WTC11 (cell line): ENCODE measurements at regions not wholly inside any gene's neighbourhood (a gene's known extent, or its start where the extent isn't known, plus 50 kb on each side); places are given as distances from the start of the nearest gene placed in this dataset.

Experiments
- EMX1 ChIP-seq: fragments of 250-450 bp; sonication (Bioruptor Pico); IDR thresholded peaks from 2 replicates; pipeline ENCODE4 v1.8.0; 2021; ENCODE audit warnings: mild to moderate bottlenecking
- IRF2 ChIP-seq: sonication (generic); formaldehyde crosslinking; IDR thresholded peaks from 2 replicates; pipeline ENCODE4 v1.8.0; 2022; ENCODE audit warnings: low read depth, missing genetic modification reagents, borderline replicate concordance
- NR3C1 ChIP-seq: sonication (generic); formaldehyde crosslinking; conservative IDR thresholded peaks from 2 replicates; pipeline ENCODE4 v1.8.1; 2023; ENCODE audit warnings: low read depth, mild to moderate bottlenecking, missing genetic modification reagents
- TP53 ChIP-seq: sonication (generic); formaldehyde crosslinking; IDR thresholded peaks from 2 replicates; pipeline ENCODE4 v1.8.1; 2023; ENCODE audit warnings: mild to moderate bottlenecking, missing genetic modification reagents
- TF ChIP-seq, protein P1 (sequence below): fragments of 200-600 bp; IDR thresholded peaks from 2 replicates; pipeline ENCODE4 v1.8.0; 2022; ENCODE audit warnings: antibody characterized with exemption
- TF ChIP-seq, protein P2 (sequence below): sonication (generic); formaldehyde crosslinking; conservative IDR thresholded peaks from 2 replicates; pipeline ENCODE4 v1.8.1; 2022; ENCODE audit warnings: mild to moderate bottlenecking, missing genetic modification reagents

- TF ChIP-seq, protein P1, sequence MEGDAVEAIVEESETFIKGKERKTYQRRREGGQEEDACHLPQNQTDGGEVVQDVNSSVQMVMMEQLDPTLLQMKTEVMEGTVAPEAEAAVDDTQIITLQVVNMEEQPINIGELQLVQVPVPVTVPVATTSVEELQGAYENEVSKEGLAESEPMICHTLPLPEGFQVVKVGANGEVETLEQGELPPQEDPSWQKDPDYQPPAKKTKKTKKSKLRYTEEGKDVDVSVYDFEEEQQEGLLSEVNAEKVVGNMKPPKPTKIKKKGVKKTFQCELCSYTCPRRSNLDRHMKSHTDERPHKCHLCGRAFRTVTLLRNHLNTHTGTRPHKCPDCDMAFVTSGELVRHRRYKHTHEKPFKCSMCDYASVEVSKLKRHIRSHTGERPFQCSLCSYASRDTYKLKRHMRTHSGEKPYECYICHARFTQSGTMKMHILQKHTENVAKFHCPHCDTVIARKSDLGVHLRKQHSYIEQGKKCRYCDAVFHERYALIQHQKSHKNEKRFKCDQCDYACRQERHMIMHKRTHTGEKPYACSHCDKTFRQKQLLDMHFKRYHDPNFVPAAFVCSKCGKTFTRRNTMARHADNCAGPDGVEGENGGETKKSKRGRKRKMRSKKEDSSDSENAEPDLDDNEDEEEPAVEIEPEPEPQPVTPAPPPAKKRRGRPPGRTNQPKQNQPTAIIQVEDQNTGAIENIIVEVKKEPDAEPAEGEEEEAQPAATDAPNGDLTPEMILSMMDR, result no peak
- TF ChIP-seq, protein P2, sequence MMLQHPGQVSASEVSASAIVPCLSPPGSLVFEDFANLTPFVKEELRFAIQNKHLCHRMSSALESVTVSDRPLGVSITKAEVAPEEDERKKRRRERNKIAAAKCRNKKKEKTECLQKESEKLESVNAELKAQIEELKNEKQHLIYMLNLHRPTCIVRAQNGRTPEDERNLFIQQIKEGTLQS (CRISPR knock-in tag), result no peak
- no peak for TF ChIP-seq IRF2 (CRISPR knock-in tag)
- no peak for TF ChIP-seq EMX1 (CRISPR knock-in tag)
- TF ChIP-seq NR3C1 (CRISPR knock-in tag), result no peak
- TF ChIP-seq TP53 (CRISPR knock-in tag), result no peak
Measured at GRCh38 chr5:54695198-54695966, 177.8 kb downstream of the SNX18 start.
